H1 (cell line): ENCODE measurements at regions not wholly inside any gene's neighbourhood (a gene's known extent, or its start where the extent isn't known, plus 50 kb on each side); places are given as distances from the start of the nearest gene placed in this dataset.

Experiments used
- CTCF ChIA-PET: fragments of 300-600 bp; sonication (Branson Sonifier 250); formaldehyde crosslinking; loops from one replicate; lab custom pipeline; 2021; ENCODE audit not compliant: partially characterized antibody; lab: Charles Lee
- POLR2A ChIA-PET: fragments of 300-600 bp; sonication (Branson Sonifier 250); formaldehyde crosslinking; loops from one replicate; lab custom pipeline; 2021; ENCODE audit warnings: inconsistent platforms; ENCODE audit not compliant: partially characterized antibody; lab: Charles Lee
- DNase-seq, 2 experiments: peaks; one replicate each; pipeline versions ENCODE4 v3.0.0 to v3.0.0-alpha.2; 2010 to 2022; ENCODE audit warnings: low spot score in 2 of 2, low read depth in 1 of 2, mixed read lengths in 1 of 2
- FAIRE-seq: peaks from 2 replicates; lab custom pipeline; 2011; peaks lifted over from hg19 to GRCh38; lab: Jason Lieb, UNC
- H2AFZ ChIP-seq: 2 replicates; pipeline ENCODE4 v1.8.1; 2012; ENCODE audit warnings: low read length, inconsistent platforms
- H2AK5ac ChIP-seq: 2 replicates; pipeline ENCODE4 v1.6.1; 2013; ENCODE audit warnings: low read depth, low read length
- H2BK120ac ChIP-seq: replicated peaks from 2 replicates; pipeline ENCODE3; 2013; ENCODE audit warnings: low read depth, low read length, inconsistent platforms
- H2BK12ac ChIP-seq: 2 replicates; pipeline ENCODE4 v1.6.1; 2013; ENCODE audit warnings: low read depth, low read length
- H2BK15ac ChIP-seq: 2 replicates; pipeline ENCODE4 v1.6.1; 2013; ENCODE audit warnings: low read length
- H2BK20ac ChIP-seq: 2 replicates; pipeline ENCODE4 v1.6.1; 2013; ENCODE audit warnings: low read length
- H2BK5ac ChIP-seq: 2 replicates; pipeline ENCODE4 v1.6.1; 2013; ENCODE audit warnings: low read depth, low read length
- H3K14ac ChIP-seq: 2 replicates; pipeline ENCODE4 v1.6.1; 2013; ENCODE audit warnings: inconsistent platforms; ENCODE audit not compliant: insufficient read length
- H3K18ac ChIP-seq: 2 replicates; pipeline ENCODE4 v1.6.1; 2013; ENCODE audit warnings: low read length; ENCODE audit errors: extremely low read depth
- H3K23ac ChIP-seq: 2 replicates; pipeline ENCODE4 v1.6.1; 2013; ENCODE audit warnings: inconsistent platforms; ENCODE audit not compliant: insufficient read length
- H3K23me2 ChIP-seq: 2 replicates; pipeline ENCODE4 v1.6.1; 2013; ENCODE audit warnings: low read depth, low read length
- H3K27ac ChIP-seq: 2 replicates; pipeline ENCODE4 v1.6.1; 2011; ENCODE audit warnings: low read depth, low read length, inconsistent platforms
- H3K27me3 ChIP-seq, 4 experiments: replicated peaks in 1 of 4; 1 replicate in 1 of 4; 2 replicates in 3 of 4; pipeline versions ENCODE4 v1.6.1 to v1.8.1; 2011 to 2013; ENCODE audit warnings: low read length in 3 of 4, mild to moderate bottlenecking in 3 of 4, inconsistent platforms in 2 of 4, mixed read lengths in 2 of 4, moderate library complexity in 1 of 4; ENCODE audit not compliant: control insufficient read depth in 3 of 4, insufficient read depth in 3 of 4; ENCODE audit errors: extremely low read depth in 1 of 4
- H3K36me3 ChIP-seq, 4 experiments: 2 replicates each; pipeline versions ENCODE4 v1.6.1 to v1.8.1; 2011 to 2013; ENCODE audit warnings: mild to moderate bottlenecking in 4 of 4, low read length in 3 of 4, moderate library complexity in 2 of 4, control low read depth in 1 of 4, inconsistent platforms in 1 of 4; ENCODE audit not compliant: insufficient read depth in 4 of 4, control insufficient read depth in 2 of 4
- H3K4ac ChIP-seq: replicated peaks from 2 replicates; pipeline ENCODE3; 2013; ENCODE audit warnings: low read length, low read depth, mixed read lengths, inconsistent platforms; ENCODE audit not compliant: insufficient read length
- H3K4me1 ChIP-seq, 4 experiments: replicated peaks in 1 of 4; 1 replicate in 1 of 4; 2 replicates in 3 of 4; pipeline versions ENCODE4 v1.6.1 to v1.8.1; 2011 to 2013; ENCODE audit warnings: low read length in 3 of 4, inconsistent platforms in 2 of 4, mixed read lengths in 1 of 4; ENCODE audit not compliant: insufficient read depth in 4 of 4, control insufficient read depth in 3 of 4
- H3K4me2 ChIP-seq, 2 experiments: 2 replicates each; pipeline versions ENCODE4 v1.6.1 to v1.8.1; 2011 to 2013; ENCODE audit warnings: low read depth in 2 of 2, low read length in 2 of 2, control low read depth in 1 of 2, inconsistent platforms in 1 of 2, mild to moderate bottlenecking in 1 of 2; ENCODE audit not compliant: insufficient read depth in 1 of 2
- H3K4me3 ChIP-seq, 4 experiments: fragments of 200-600, 300-600 bp in 1 of 4; sonication (generic), shearing (Covaris generic), sonication (Bioruptor Twin) in 1 of 4; 2 replicates each; pipeline versions ENCODE4 v1.5.1 to v1.8.1; 2011 to 2016; ENCODE audit warnings: low read length in 4 of 4, low read depth in 3 of 4, control low read depth in 2 of 4, inconsistent platforms in 2 of 4, mild to moderate bottlenecking in 2 of 4, mixed read lengths in 1 of 4, moderate library complexity in 1 of 4; ENCODE audit not compliant: insufficient read depth in 2 of 4; ENCODE audit errors: extremely low read depth in 1 of 4
- H3K56ac ChIP-seq: replicated peaks from 2 replicates; pipeline ENCODE3; 2013; ENCODE audit warnings: low read depth, mild to moderate bottlenecking, mixed read lengths, low read length, inconsistent platforms; ENCODE audit not compliant: insufficient read length
- H3K79me1 ChIP-seq: 2 replicates; pipeline ENCODE4 v1.6.1; 2013; ENCODE audit warnings: low read depth, low read length, control low read depth
- H3K79me2 ChIP-seq, 2 experiments: 2 replicates each; pipeline versions ENCODE4 v1.6.1 to v1.8.1; 2012 to 2013; ENCODE audit warnings: low read length in 2 of 2, mild to moderate bottlenecking in 2 of 2, inconsistent platforms in 1 of 2; ENCODE audit not compliant: insufficient read depth in 2 of 2, control insufficient read depth in 1 of 2
- H3K9ac ChIP-seq, 4 experiments: replicated peaks in 1 of 4; 1 replicate in 1 of 4; 2 replicates in 3 of 4; pipeline versions ENCODE4 v1.6.1 to v1.8.1; 2011 to 2013; ENCODE audit warnings: low read depth in 3 of 4, low read length in 3 of 4, control low read depth in 2 of 4, mild to moderate bottlenecking in 2 of 4, moderate library complexity in 2 of 4, inconsistent platforms in 1 of 4; ENCODE audit errors: extremely low read depth in 1 of 4
- H3K9me3 ChIP-seq, 2 experiments: 2 replicates each; pipeline versions ENCODE4 v1.6.1 to v1.8.1; 2012 to 2013; ENCODE audit warnings: mild to moderate bottlenecking in 2 of 2, moderate library complexity in 2 of 2, control low read depth in 1 of 2, inconsistent platforms in 1 of 2, low read depth in 1 of 2, low read length in 1 of 2, mixed read lengths in 1 of 2; ENCODE audit not compliant: insufficient read depth in 2 of 2
- H4K20me1 ChIP-seq, 2 experiments: replicated peaks in 1 of 2; 2 replicates each; pipeline versions ENCODE3 to v1.8.1; 2011 to 2013; ENCODE audit warnings: inconsistent platforms in 2 of 2, low read length in 2 of 2, mild to moderate bottlenecking in 1 of 2; ENCODE audit not compliant: insufficient read depth in 2 of 2, control insufficient read depth in 1 of 2
- H4K5ac ChIP-seq: 2 replicates; pipeline ENCODE4 v1.6.1; 2013; ENCODE audit warnings: low read length, low read depth, mixed read lengths, inconsistent platforms; ENCODE audit not compliant: insufficient read length
- H4K8ac ChIP-seq: 2 replicates; pipeline ENCODE4 v1.8.0; 2013; ENCODE audit warnings: mild to moderate bottlenecking, moderate library complexity, low read length, inconsistent platforms; ENCODE audit not compliant: insufficient read depth; ENCODE audit errors: extremely low read depth
- H4K91ac ChIP-seq: replicated peaks from 2 replicates; pipeline ENCODE3; 2013; ENCODE audit warnings: low read length, mixed read lengths, inconsistent platforms; ENCODE audit not compliant: insufficient read length
- CEBPB ChIP-seq: IDR thresholded peaks from 2 replicates; pipeline ENCODE4 v1.6.1; 2012; ENCODE audit warnings: low read depth, low read length
- CHD1 ChIP-seq: IDR thresholded peaks from 2 replicates; pipeline ENCODE4 v1.6.1; 2012; ENCODE audit warnings: low read depth, low read length, improper control_type of control experiment
- GABPA ChIP-seq: IDR thresholded peaks from 2 replicates; pipeline ENCODE4 v1.6.1; 2011; ENCODE audit warnings: mild to moderate bottlenecking, low read length, moderate library complexity, borderline replicate concordance; ENCODE audit not compliant: insufficient read depth
- HDAC2 ChIP-seq, 2 experiments: fragments of 300-600 bp in 1 of 2; sonication (generic) in 1 of 2; IDR thresholded peaks; 2 replicates each; pipeline ENCODE4 v1.6.1; 2011 to 2012; ENCODE audit warnings: low read depth in 2 of 2, low read length in 2 of 2, mild to moderate bottlenecking in 2 of 2, moderate library complexity in 2 of 2, borderline replicate concordance in 1 of 2, inconsistent platforms in 1 of 2
- POU5F1 ChIP-seq: IDR thresholded peaks from 2 replicates; pipeline ENCODE4 v1.6.1; 2011; ENCODE audit warnings: low read depth, mild to moderate bottlenecking, low read length, moderate library complexity
- SAP30 ChIP-seq: fragments of 300-600 bp; sonication (generic); IDR thresholded peaks from 2 replicates; pipeline ENCODE4 v1.7.1; 2012; ENCODE audit warnings: low read length, moderate library complexity, mild to moderate bottlenecking, inconsistent platforms; ENCODE audit not compliant: insufficient read depth, insufficient replicate concordance
- SUZ12 ChIP-seq: fragments of 200-600 bp; sonication (generic); IDR thresholded peaks from 2 replicates; pipeline ENCODE4 v1.6.1; 2012; ENCODE audit warnings: mild to moderate bottlenecking, inconsistent platforms, low read length, moderate library complexity, mixed read lengths
- WGBS, 2 experiments: shearing (Covaris generic) in 1 of 2; methylation state at CpG; one replicate each; pipeline versions ENCODE4 v1.1.6 to v1.1.7; 2013 to 2015; ENCODE audit warnings: low lambda C conversion rate in 2 of 2, mixed read lengths in 2 of 2, inconsistent platforms in 1 of 2, low coverage in 1 of 2, missing lambda C conversion rate in 1 of 2; ENCODE audit not compliant: insufficient replicate concordance in 2 of 2, insufficient coverage in 1 of 2, insufficient read length in 1 of 2; ENCODE audit errors: extremely low coverage in 1 of 2, missing lambda C conversion rate in 1 of 2; 5-methylcytosine and 5-hydroxymethylcytosine counted together
- TF ChIP-seq, protein P1 (sequence below): IDR thresholded peaks from 2 replicates; pipeline ENCODE4 v1.6.1; 2011; ENCODE audit warnings: low read length, improper control_type of control experiment
- TF ChIP-seq, protein P2 (sequence below): IDR thresholded peaks from 2 replicates; pipeline ENCODE4 v1.6.1; 2011; ENCODE audit warnings: low read depth, mild to moderate bottlenecking, low read length; ENCODE audit not compliant: insufficient read depth

- TF ChIP-seq POU5F1 (no peak), SAP30 (no peak), CEBPB (no peak), SUZ12 (no peak), HDAC2 (IDR thresholded peaks at IDR 0.05; ENCODE audit: borderline replicate concordance in 1 of 2, low read depth in 2 of 2, low read length in 2 of 2) (no peak), CHD1 (no peak), GABPA (no peak)
- TF ChIP-seq, protein P1, sequence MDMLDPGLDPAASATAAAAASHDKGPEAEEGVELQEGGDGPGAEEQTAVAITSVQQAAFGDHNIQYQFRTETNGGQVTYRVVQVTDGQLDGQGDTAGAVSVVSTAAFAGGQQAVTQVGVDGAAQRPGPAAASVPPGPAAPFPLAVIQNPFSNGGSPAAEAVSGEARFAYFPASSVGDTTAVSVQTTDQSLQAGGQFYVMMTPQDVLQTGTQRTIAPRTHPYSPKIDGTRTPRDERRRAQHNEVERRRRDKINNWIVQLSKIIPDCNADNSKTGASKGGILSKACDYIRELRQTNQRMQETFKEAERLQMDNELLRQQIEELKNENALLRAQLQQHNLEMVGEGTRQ: no peak
- TF ChIP-seq, protein P2, sequence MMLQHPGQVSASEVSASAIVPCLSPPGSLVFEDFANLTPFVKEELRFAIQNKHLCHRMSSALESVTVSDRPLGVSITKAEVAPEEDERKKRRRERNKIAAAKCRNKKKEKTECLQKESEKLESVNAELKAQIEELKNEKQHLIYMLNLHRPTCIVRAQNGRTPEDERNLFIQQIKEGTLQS: no peak
- TF ChIP-seq, all 59 proteins: peak for 0
- Histone ChIP-seq H3K23me2 (peaks cover 3% of the 10 kb centered on the region; the same call in 1 of the 2 replicates), H3K4me2 (no peak overlapping the region), H3K36me3 (no peaks in the 10 kb centered on the region), H2BK15ac (no peak overlapping the region), H3K27me3 (no peaks in the 10 kb centered on the region), H4K91ac (no peak overlapping the region), H2BK20ac (no peak overlapping the region), H4K20me1 (no peaks in the 10 kb centered on the region), H3K4me3 (no peak overlapping the region), H3K18ac (no peak overlapping the region), H3K23ac (no peak overlapping the region), H3K56ac (no peak overlapping the region), H2BK12ac (no peak overlapping the region), H3K27ac (no peak overlapping the region), H3K4ac (no peak overlapping the region), H2BK120ac (no peak overlapping the region), H4K8ac (no peak overlapping the region), H3K79me1 (no peaks in the 10 kb centered on the region), H4K5ac (no peak overlapping the region), H2BK5ac (no peak overlapping the region), H2AFZ (no peak overlapping the region), H3K9me3 (0 out of 4 replicates have a peak, but pooled peaks cover 0 to 2% of the 10 kb centered on the region in 2 experiments), H3K4me1 (no peaks in the 10 kb centered on the region), H3K79me2 (no peaks in the 10 kb centered on the region), H2AK5ac (no peak overlapping the region), H3K9ac (no peak overlapping the region), H3K14ac (no peak overlapping the region)
- ChIA-PET POLR2A (no interaction called here), CTCF (no interaction called here)
- no peak for DNase-seq
- no peak for FAIRE-seq
- WGBS, 2 experiments: 92% methylated on average over 6 of the region's 6 CpGs; no CpG with 5 or more reads in 1 of the 2 experiments
Observed at GRCh38 chr10:4492202-4492601, 333.8 kb upstream of the AKR1E2 start.
